Suprapubic skin (tissue), 3 donors: ENCODE measurements at regions not wholly inside any gene's neighbourhood (a gene's known extent, or its start where the extent isn't known, plus 50 kb on each side); places are given as distances from the start of the nearest gene placed in this dataset.

ENCODE experiments used
- EP300 ChIP-seq: sonication (generic); formaldehyde crosslinking; IDR thresholded peaks from one replicate; pipeline ENCODE4 v1.6.1; 2017; ENCODE audit warnings: antibody characterized with exemption
- POLR2A ChIP-seq, 2 donors: fragments of 450-650 bp; IDR thresholded peaks; one replicate each; pipeline ENCODE4 v1.6.1; 2017; ENCODE audit warnings: antibody characterized with exemption in 2 of 2, mild to moderate bottlenecking in 2 of 2, moderate library complexity in 2 of 2
- TF ChIP-seq, protein P1 (sequence below), 2 donors: fragments of 200-600 bp in 1 of 2; fragments of 450-650 bp in 1 of 2; sonication (generic) in 1 of 2; IDR thresholded peaks; one replicate each; pipeline ENCODE4 v1.5.1; 2016 to 2019; ENCODE audit warnings: antibody characterized with exemption in 2 of 2, mild to moderate bottlenecking in 1 of 2, moderate library complexity in 1 of 2

DNA sequence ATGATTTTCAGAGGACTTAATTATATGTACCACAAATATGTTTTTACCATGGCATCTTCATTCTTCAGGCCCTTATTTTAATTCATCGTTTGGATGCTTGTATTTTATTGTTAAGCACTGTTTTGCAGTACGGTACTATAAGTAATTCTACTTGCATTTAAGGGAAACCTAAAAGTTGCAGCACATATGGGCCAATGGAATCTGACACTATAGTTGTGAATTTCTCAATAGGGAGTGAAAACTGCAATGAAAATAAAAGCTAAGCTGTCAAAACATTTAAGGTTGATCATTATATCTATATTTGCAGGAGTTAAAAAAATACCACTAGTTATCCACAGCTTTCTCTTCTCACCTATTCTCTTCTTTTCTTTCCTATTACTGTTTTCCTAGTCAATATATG lies 1071.8 kb downstream of the MAT2B start:
- TF ChIP-seq, protein P1, sequence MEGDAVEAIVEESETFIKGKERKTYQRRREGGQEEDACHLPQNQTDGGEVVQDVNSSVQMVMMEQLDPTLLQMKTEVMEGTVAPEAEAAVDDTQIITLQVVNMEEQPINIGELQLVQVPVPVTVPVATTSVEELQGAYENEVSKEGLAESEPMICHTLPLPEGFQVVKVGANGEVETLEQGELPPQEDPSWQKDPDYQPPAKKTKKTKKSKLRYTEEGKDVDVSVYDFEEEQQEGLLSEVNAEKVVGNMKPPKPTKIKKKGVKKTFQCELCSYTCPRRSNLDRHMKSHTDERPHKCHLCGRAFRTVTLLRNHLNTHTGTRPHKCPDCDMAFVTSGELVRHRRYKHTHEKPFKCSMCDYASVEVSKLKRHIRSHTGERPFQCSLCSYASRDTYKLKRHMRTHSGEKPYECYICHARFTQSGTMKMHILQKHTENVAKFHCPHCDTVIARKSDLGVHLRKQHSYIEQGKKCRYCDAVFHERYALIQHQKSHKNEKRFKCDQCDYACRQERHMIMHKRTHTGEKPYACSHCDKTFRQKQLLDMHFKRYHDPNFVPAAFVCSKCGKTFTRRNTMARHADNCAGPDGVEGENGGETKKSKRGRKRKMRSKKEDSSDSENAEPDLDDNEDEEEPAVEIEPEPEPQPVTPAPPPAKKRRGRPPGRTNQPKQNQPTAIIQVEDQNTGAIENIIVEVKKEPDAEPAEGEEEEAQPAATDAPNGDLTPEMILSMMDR (IDR thresholded peaks at IDR 0.05), result no peak
- no peak for TF ChIP-seq POLR2A (IDR thresholded peaks at IDR 0.05)
- TF ChIP-seq EP300, result no peak
